ENCODE measurements at regions not wholly inside any gene's neighbourhood (a gene's known extent, or its start where the extent isn't known, plus 50 kb on each side); places are given as distances from the start of the nearest gene placed in this dataset.

DNA sequence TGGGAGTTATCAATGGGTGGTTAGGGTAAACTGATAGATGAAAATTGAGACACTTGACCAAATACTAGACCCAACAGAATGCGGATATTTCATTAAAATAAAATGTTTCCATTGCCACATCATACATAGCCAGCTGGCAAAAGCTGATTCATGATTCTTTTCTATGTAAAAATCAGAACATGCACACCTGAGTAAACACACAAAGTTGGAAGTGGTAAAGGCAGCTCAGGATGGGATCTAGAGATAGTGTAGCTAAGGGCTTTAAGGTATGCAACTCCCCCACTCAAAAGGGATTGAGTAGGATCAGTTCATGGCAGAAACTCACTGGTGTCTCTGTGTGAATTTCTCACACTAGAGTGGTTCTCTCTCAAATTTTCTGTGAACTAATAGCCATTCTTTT, 541.1 kb upstream of the GRAMD2B start:
- Histone ChIP-seq H3K18ac (ENCODE audit: low read length) (no peak overlapping the region), H3K4ac (ENCODE audit: low read depth, low read length) (no peak overlapping the region), H3K9me3 (ENCODE audit: insufficient read depth, low read depth, low read length) (no peaks in the 10 kb centered on the region), H2BK120ac (ENCODE audit: insufficient read depth, low read length, poor library complexity) (no peak overlapping the region), H3K79me2 (ENCODE audit: control insufficient read depth, insufficient read depth, low read length, poor library complexity) (no peaks in the 10 kb centered on the region), H4K8ac (ENCODE audit: low read depth, low read length) (no peak overlapping the region), H2AK5ac (ENCODE audit: low read length) (no peak overlapping the region), H3K27me3 (ENCODE audit: insufficient read depth, low read length) (no peaks in the 10 kb centered on the region), H3K9ac (ENCODE audit: low read length) (no peak overlapping the region), H3K14ac (ENCODE audit: low read length) (no peak overlapping the region), H2BK12ac (ENCODE audit: low read length) (no peak overlapping the region), H2AFZ (ENCODE audit: insufficient read depth, low read length, poor library complexity) (no peak overlapping the region), H3K4me3 (ENCODE audit: low read depth, low read length) (no peak overlapping the region), H4K12ac (ENCODE audit: low read depth, low read length) (no peak overlapping the region), H3K4me1 (ENCODE audit: control insufficient read depth in 1 of 2, insufficient read depth in 2 of 2, low read length in 2 of 2) (no peaks in the 10 kb centered on the region), H2BK5ac (ENCODE audit: low read depth, low read length, poor library complexity) (no peak overlapping the region), H3K36me3 (ENCODE audit: control insufficient read depth in 1 of 2, insufficient read depth in 2 of 2, low read length in 2 of 2) (no peaks in the 10 kb centered on the region), H3K23ac (ENCODE audit: low read length) (no peak overlapping the region), H3K4me2 (ENCODE audit: low read length) (no peak overlapping the region), H4K91ac (ENCODE audit: low read depth, low read length) (no peak overlapping the region), H3K79me1 (ENCODE audit: low read length) (no peaks in the 10 kb centered on the region), H3K27ac (ENCODE audit: low read depth, low read length) (no peak overlapping the region)
- no peak for DNase-seq
- no CpG with 5 or more reads among the region's 1 CpG for WGBS (ENCODE audit: extremely low coverage, insufficient coverage, insufficient read length)

DNA sequence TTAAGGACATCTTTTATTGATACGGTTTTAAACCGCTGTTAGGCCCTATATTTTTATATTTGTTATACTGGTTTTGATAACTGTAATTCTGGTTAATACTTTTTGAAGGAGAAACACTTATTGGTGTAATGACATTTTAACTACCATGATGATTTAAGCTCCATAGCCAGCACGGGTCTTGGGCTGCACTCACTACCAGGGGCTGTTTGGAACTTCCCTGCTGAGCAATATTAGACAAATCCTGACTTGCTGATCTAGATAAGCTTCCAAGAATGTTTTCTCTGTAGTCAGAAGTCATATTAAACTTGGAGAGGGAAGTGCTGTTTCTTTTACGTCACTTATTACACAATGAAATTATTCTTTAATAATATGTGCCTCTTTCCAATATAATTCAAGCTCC, 540.0 kb upstream of the GRAMD2B start:
- no peak overlapping the region for H4K91ac ChIP-seq (ENCODE audit: low read depth, low read length)
- no peak overlapping the region for H3K4ac ChIP-seq (ENCODE audit: low read depth, low read length)
- H2BK120ac ChIP-seq (ENCODE audit: insufficient read depth, low read length, poor library complexity) = no peak overlapping the region
- H4K12ac ChIP-seq (ENCODE audit: low read depth, low read length) = no peak overlapping the region
- WGBS (ENCODE audit: extremely low coverage, insufficient coverage, insufficient read length) = no CpG with 5 or more reads among the region's 4 CpGs
- no peaks in the 10 kb centered on the region for H3K4me1 ChIP-seq (ENCODE audit: control insufficient read depth in 1 of 2, insufficient read depth in 2 of 2, low read length in 2 of 2)
- H3K36me3 ChIP-seq (ENCODE audit: control insufficient read depth in 1 of 2, insufficient read depth in 2 of 2, low read length in 2 of 2) = no peaks in the 10 kb centered on the region
- no peak overlapping the region for H3K27ac ChIP-seq (ENCODE audit: low read depth, low read length)
- no peak overlapping the region for H3K4me3 ChIP-seq (ENCODE audit: low read depth, low read length)
- no peak overlapping the region for H2AK5ac ChIP-seq (ENCODE audit: low read length)
- no peak overlapping the region for H2BK5ac ChIP-seq (ENCODE audit: low read depth, low read length, poor library complexity)
- no peak overlapping the region for H2AFZ ChIP-seq (ENCODE audit: insufficient read depth, low read length, poor library complexity)
- no peaks in the 10 kb centered on the region for H3K79me2 ChIP-seq (ENCODE audit: control insufficient read depth, insufficient read depth, low read length, poor library complexity)
- H3K9ac ChIP-seq (ENCODE audit: low read length) = no peak overlapping the region
- H3K4me2 ChIP-seq (ENCODE audit: low read length) = no peak overlapping the region
- H2BK12ac ChIP-seq (ENCODE audit: low read length) = no peak overlapping the region
- H3K27me3 ChIP-seq (ENCODE audit: insufficient read depth, low read length) = no peaks in the 10 kb centered on the region
- H3K23ac ChIP-seq (ENCODE audit: low read length) = no peak overlapping the region
- H4K8ac ChIP-seq (ENCODE audit: low read depth, low read length) = no peak overlapping the region
- no peak overlapping the region for H3K18ac ChIP-seq (ENCODE audit: low read length)
- H3K79me1 ChIP-seq (ENCODE audit: low read length) = no peaks in the 10 kb centered on the region
- H3K14ac ChIP-seq (ENCODE audit: low read length) = no peak overlapping the region
- H3K9me3 ChIP-seq (ENCODE audit: insufficient read depth, low read depth, low read length) = no peaks in the 10 kb centered on the region
- peak in 1 of 2 donors; percentile 19 for DNase-seq

DNA sequence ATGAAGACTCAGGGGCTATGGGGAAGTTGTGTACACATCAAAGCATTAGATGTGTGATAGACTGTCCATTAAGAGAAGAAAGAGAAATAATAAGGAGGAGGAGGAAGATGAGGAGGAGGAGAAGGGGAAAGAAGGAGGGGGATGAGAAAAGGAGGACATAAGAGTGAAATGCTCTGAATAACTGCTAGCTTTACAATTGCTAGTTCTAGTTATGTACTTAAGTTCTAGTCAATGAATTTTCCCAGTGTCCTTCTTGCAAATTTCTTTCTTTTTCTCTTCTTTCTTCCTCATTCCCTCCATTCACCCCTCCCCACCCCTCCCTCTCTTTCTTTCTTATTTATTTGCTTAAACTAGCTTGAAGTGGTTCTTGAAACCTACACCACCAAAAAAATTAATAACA, 534.9 kb upstream of the GRAMD2B start:
- Histone ChIP-seq H3K4me3 (ENCODE audit: low read depth, low read length) (no peak overlapping the region), H4K91ac (ENCODE audit: low read depth, low read length) (no peak overlapping the region), H3K27ac (ENCODE audit: low read depth, low read length) (no peak overlapping the region), H3K36me3 (ENCODE audit: control insufficient read depth in 1 of 2, insufficient read depth in 2 of 2, low read length in 2 of 2) (no peaks in the 10 kb centered on the region), H2BK12ac (ENCODE audit: low read length) (no peak overlapping the region), H3K27me3 (ENCODE audit: insufficient read depth, low read length) (no peaks in the 10 kb centered on the region), H3K9ac (ENCODE audit: low read length) (no peak overlapping the region), H3K4me2 (ENCODE audit: low read length) (no peak overlapping the region), H3K79me2 (ENCODE audit: control insufficient read depth, insufficient read depth, low read length, poor library complexity) (no peaks in the 10 kb centered on the region), H4K8ac (ENCODE audit: low read depth, low read length) (no peak overlapping the region), H2BK120ac (ENCODE audit: insufficient read depth, low read length, poor library complexity) (no peak overlapping the region), H3K23ac (ENCODE audit: low read length) (no peak overlapping the region), H3K4ac (ENCODE audit: low read depth, low read length) (no peak overlapping the region), H2AK5ac (ENCODE audit: low read length) (no peak overlapping the region), H3K9me3 (ENCODE audit: insufficient read depth, low read depth, low read length) (no peaks in the 10 kb centered on the region), H2AFZ (ENCODE audit: insufficient read depth, low read length, poor library complexity) (no peak overlapping the region), H2BK5ac (ENCODE audit: low read depth, low read length, poor library complexity) (no peak overlapping the region), H3K18ac (ENCODE audit: low read length) (no peak overlapping the region), H4K12ac (ENCODE audit: low read depth, low read length) (no peak overlapping the region), H3K4me1 (ENCODE audit: control insufficient read depth in 1 of 2, insufficient read depth in 2 of 2, low read length in 2 of 2) (no peaks in the 10 kb centered on the region), H3K79me1 (ENCODE audit: low read length) (no peaks in the 10 kb centered on the region), H3K14ac (ENCODE audit: low read length) (no peak overlapping the region)
- no peak for DNase-seq

DNA sequence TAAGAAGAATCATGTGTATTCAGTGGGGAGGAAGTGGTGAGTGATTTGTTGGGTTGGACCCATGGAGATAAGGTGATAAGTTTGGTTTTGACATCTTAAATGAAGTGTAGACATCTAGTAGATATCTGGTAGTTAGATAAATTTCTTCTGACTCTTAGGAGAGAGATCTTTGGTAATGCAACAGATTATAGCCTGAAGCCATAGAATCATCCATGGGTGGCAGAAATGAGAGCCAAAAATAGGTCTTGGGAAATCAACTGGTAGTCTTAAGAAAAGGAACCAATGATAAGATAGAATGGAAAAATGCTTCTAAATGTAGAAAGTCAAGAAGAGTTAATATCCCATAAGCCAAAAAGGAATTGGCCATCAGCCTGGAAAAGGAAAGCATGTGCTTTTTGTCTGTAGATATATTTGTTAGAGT, 532.7 kb upstream of the GRAMD2B start:
- no peak overlapping the region for H3K4ac ChIP-seq (ENCODE audit: low read depth, low read length)

More for the DNA sequence above, 532.7 kb upstream of the GRAMD2B start:
- Histone ChIP-seq H3K79me2 (ENCODE audit: control insufficient read depth, insufficient read depth, low read length, poor library complexity) (no peaks in the 10 kb centered on the region), H3K23ac (ENCODE audit: low read length) (no peak overlapping the region), H3K4me2 (ENCODE audit: low read length) (no peak overlapping the region), H3K9me3 (ENCODE audit: insufficient read depth, low read depth, low read length) (no peaks in the 10 kb centered on the region), H3K18ac (ENCODE audit: low read length) (no peak overlapping the region), H2AFZ (ENCODE audit: insufficient read depth, low read length, poor library complexity) (no peak overlapping the region), H3K27ac (ENCODE audit: low read depth, low read length) (no peak overlapping the region), H3K9ac (ENCODE audit: low read length) (no peak overlapping the region), H3K79me1 (ENCODE audit: low read length) (no peaks in the 10 kb centered on the region), H4K8ac (ENCODE audit: low read depth, low read length) (no peak overlapping the region), H2AK5ac (ENCODE audit: low read length) (no peak overlapping the region), H2BK5ac (ENCODE audit: low read depth, low read length, poor library complexity) (no peak overlapping the region), H2BK12ac (ENCODE audit: low read length) (no peak overlapping the region), H3K36me3 (ENCODE audit: control insufficient read depth in 1 of 2, insufficient read depth in 2 of 2, low read length in 2 of 2) (no peaks in the 10 kb centered on the region), H4K12ac (ENCODE audit: low read depth, low read length) (no peak overlapping the region), H2BK120ac (ENCODE audit: insufficient read depth, low read length, poor library complexity) (no peak overlapping the region), H3K14ac (ENCODE audit: low read length) (no peak overlapping the region), H4K91ac (ENCODE audit: low read depth, low read length) (no peak overlapping the region), H3K4me1 (ENCODE audit: control insufficient read depth in 1 of 2, insufficient read depth in 2 of 2, low read length in 2 of 2) (no peaks in the 10 kb centered on the region), H3K27me3 (ENCODE audit: insufficient read depth, low read length) (no peaks in the 10 kb centered on the region), H3K4me3 (ENCODE audit: low read depth, low read length) (no peak overlapping the region)
- DNase-seq = no peak
